DND-41 (cell line): ENCODE measurements at regions not wholly inside any gene's neighbourhood (a gene's known extent, or its start where the extent isn't known, plus 50 kb on each side); places are given as distances from the start of the nearest gene placed in this dataset.

Experiments
- ATAC-seq: fragments of 200-7000 bp; cut with Tn5 transposase; 3 replicates; pipeline ENCODE4 v1.9.1; 2021; ENCODE audit warnings: low read depth; ENCODE audit not compliant: insufficient read depth
- DNase-seq: peaks from one replicate; pipeline ENCODE4 v3.0.0-alpha.2; 2020
- H2AFZ ChIP-seq: 2 replicates; pipeline ENCODE4 v1.6.0; 2012; ENCODE audit warnings: low read depth, low read length
- H3K27ac ChIP-seq: 2 replicates; pipeline ENCODE4 v1.5.1; 2012; ENCODE audit warnings: low read length, inconsistent platforms
- H3K27me3 ChIP-seq: fragments of 200-600 bp; sonication (generic); 2 replicates; pipeline ENCODE4 v1.6.0; 2012; ENCODE audit warnings: low read length, mild to moderate bottlenecking, inconsistent platforms; ENCODE audit not compliant: insufficient read depth, poor library complexity
- H3K36me3 ChIP-seq: 2 replicates; pipeline ENCODE4 v1.5.1; 2012; ENCODE audit warnings: low read length, inconsistent platforms; ENCODE audit not compliant: insufficient read depth
- H3K4me1 ChIP-seq: 2 replicates; pipeline ENCODE4 v1.5.1; 2012; ENCODE audit warnings: mild to moderate bottlenecking, low read length; ENCODE audit not compliant: insufficient read depth
- H3K4me2 ChIP-seq: 2 replicates; pipeline ENCODE4 v1.6.0; 2012; ENCODE audit warnings: mild to moderate bottlenecking, moderate library complexity, low read length, inconsistent platforms; ENCODE audit not compliant: insufficient read depth
- H3K4me3 ChIP-seq, 2 experiments: fragments of 200-600 bp in 1 of 2; shearing (Covaris generic) in 1 of 2; 2 replicates each; pipeline ENCODE4 v1.5.1; 2012 to 2016; ENCODE audit warnings: inconsistent platforms in 2 of 2, low read length in 2 of 2, mild to moderate bottlenecking in 2 of 2, low read depth in 1 of 2, moderate library complexity in 1 of 2
- H3K79me2 ChIP-seq: 2 replicates; pipeline ENCODE4 v1.6.0; 2012; ENCODE audit warnings: low read length, inconsistent platforms; ENCODE audit not compliant: insufficient read depth
- H3K9ac ChIP-seq: 2 replicates; pipeline ENCODE4 v1.6.0; 2012; ENCODE audit warnings: low read depth, mild to moderate bottlenecking, inconsistent platforms, low read length, moderate library complexity
- H3K9me3 ChIP-seq: 2 replicates; pipeline ENCODE4 v1.5.1; 2012; ENCODE audit warnings: low read length, moderate library complexity, mild to moderate bottlenecking, inconsistent platforms; ENCODE audit not compliant: insufficient read depth, severe bottlenecking
- H4K20me1 ChIP-seq: 2 replicates; pipeline ENCODE4 v1.6.0; 2012; ENCODE audit warnings: low read length; ENCODE audit not compliant: insufficient read depth
- CTCF ChIP-seq: IDR thresholded peaks from 2 replicates; pipeline ENCODE4 v1.5.1; 2012; ENCODE audit warnings: borderline replicate concordance, low read length, moderate library complexity, mild to moderate bottlenecking; ENCODE audit not compliant: poor library complexity, severe bottlenecking; ENCODE audit errors: extremely low read depth
- EZH2 ChIP-seq: IDR thresholded peaks from 3 replicates; pipeline ENCODE4 v1.6.1; 2012; ENCODE audit warnings: borderline replicate concordance, low read depth, mild to moderate bottlenecking, moderate library complexity, low read length, inconsistent platforms; ENCODE audit not compliant: severe bottlenecking

DNA sequence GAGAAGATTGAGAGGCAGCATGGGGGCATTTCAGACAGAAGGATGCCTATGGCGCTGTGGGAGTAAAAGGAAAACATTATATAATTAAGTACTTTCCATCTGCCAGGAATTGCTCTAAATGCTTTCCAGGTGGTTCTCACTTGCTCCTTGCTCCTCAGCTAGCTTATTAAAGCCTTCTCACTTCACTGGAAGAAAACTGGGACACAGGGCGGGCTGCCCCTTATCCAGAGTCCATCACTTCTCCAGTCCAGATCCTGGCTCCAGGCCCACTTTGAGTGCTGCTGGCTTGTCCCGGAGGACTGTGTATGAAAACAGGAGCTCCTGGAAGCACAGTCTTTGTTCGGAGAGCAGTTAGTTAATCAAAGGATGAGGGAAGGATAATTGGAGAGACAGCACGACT lies 409.9 kb upstream of the ADAMTS16 start:
- Histone ChIP-seq H3K27me3 (peaks cover 3% of the 10 kb centered on the region), H3K9me3 (no peaks in the 10 kb centered on the region), H3K79me2 (no peaks in the 10 kb centered on the region), H3K9ac (no peak overlapping the region), H3K27ac (no peak overlapping the region), H4K20me1 (no peaks in the 10 kb centered on the region), H3K4me2 (no peak overlapping the region), H2AFZ (no peak overlapping the region), H3K4me3 (no peak overlapping the region), H3K4me1 (no peaks in the 10 kb centered on the region), H3K36me3 (no peaks in the 10 kb centered on the region)
- TF ChIP-seq CTCF (no peak), EZH2 (no peak)
- no peak for DNase-seq
- no peak for ATAC-seq

- DNase-seq: no peak
- H3K27ac ChIP-seq: no peak overlapping the region
- H2AFZ ChIP-seq: no peak overlapping the region
- H3K4me1 ChIP-seq: no peaks in the 10 kb centered on the region
- H3K4me3 ChIP-seq: no peak overlapping the region
- peaks cover 8% of the 10 kb centered on the region for H3K27me3 ChIP-seq
- no peaks in the 10 kb centered on the region for H4K20me1 ChIP-seq
- no peak overlapping the region for H3K4me2 ChIP-seq
- no peak overlapping the region for H3K9ac ChIP-seq
- no peaks in the 10 kb centered on the region for H3K9me3 ChIP-seq
- no peaks in the 10 kb centered on the region for H3K36me3 ChIP-seq
- no peak for TF ChIP-seq EZH2
- no peak for TF ChIP-seq CTCF
- H3K79me2 ChIP-seq: no peaks in the 10 kb centered on the region
- ATAC-seq: no peak
Observed at GRCh38 chr5:4734348-4734747, 405.8 kb upstream of the ADAMTS16 start.

GRCh38 chr5:4735261-4735660 lies 404.9 kb upstream of the ADAMTS16 start:
- ATAC-seq (no peak), DNase-seq (no peak)
- no peak overlapping the region for H3K9ac ChIP-seq
- no peaks in the 10 kb centered on the region for H3K9me3 ChIP-seq
- H3K27me3 ChIP-seq: peaks cover 14% of the 10 kb centered on the region
- H3K4me2 ChIP-seq: no peak overlapping the region
- no peak for TF ChIP-seq CTCF
- no peak for TF ChIP-seq EZH2
- no peak overlapping the region for H3K4me3 ChIP-seq
- H3K27ac ChIP-seq: no peak overlapping the region
- H3K4me1 ChIP-seq: no peaks in the 10 kb centered on the region
- H3K79me2 ChIP-seq: no peaks in the 10 kb centered on the region
- no peaks in the 10 kb centered on the region for H4K20me1 ChIP-seq
- H3K36me3 ChIP-seq: no peaks in the 10 kb centered on the region
- no peak overlapping the region for H2AFZ ChIP-seq

DNA sequence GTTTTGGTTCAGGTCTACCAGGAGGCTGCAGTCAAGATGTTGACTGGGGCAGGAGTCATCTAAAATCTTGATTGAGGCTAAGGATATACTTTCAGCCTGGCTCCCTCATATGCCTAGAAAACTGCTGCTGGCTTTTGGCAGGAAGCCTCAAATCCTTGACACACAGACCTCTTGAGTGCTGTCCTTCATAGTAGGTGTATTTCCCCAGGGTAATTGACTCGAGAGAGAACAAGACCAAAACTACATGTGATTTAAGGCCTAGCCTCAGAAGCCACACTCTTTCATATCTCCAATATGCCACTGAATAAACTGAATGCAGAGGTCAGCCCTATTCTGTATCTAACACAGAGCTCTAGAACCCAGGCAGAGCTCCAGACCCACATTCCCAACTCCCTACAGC lies 402.3 kb upstream of the ADAMTS16 start:
- no peak overlapping the region for H3K27ac ChIP-seq
- H3K36me3 ChIP-seq: no peaks in the 10 kb centered on the region
- no peak overlapping the region for H3K4me2 ChIP-seq
- ATAC-seq (no peak), DNase-seq (no peak)
- H2AFZ ChIP-seq: no peak overlapping the region
- H4K20me1 ChIP-seq: no peaks in the 10 kb centered on the region
- no peak for TF ChIP-seq EZH2
- no peak for TF ChIP-seq CTCF
- H3K4me3 ChIP-seq: no peak overlapping the region
- H3K9ac ChIP-seq: no peak overlapping the region
- no peaks in the 10 kb centered on the region for H3K79me2 ChIP-seq
- peaks cover 21% of the 10 kb centered on the region for H3K27me3 ChIP-seq
- H3K4me1 ChIP-seq: no peaks in the 10 kb centered on the region
- no peaks in the 10 kb centered on the region for H3K9me3 ChIP-seq
